ENCODE measurements at regions not wholly inside any gene's neighbourhood (a gene's known extent, or its start where the extent isn't known, plus 50 kb on each side); places are given as distances from the start of the nearest gene placed in this dataset.
"Not testable (repeated sequence)": the region's sequence is repeated elsewhere in the genome, so short reads cannot be mapped to it uniquely, and the experiment has no call there.

GRCh38 chr12:17866802-17867201 is 223.2 kb downstream of the RERGL start:
- Histone ChIP-seq H2BK120ac (ENCODE audit: low read depth, low read length, poor library complexity, severe bottlenecking) (no peak overlapping the region), H2BK15ac (ENCODE audit: low read depth, low read length) (no peak overlapping the region), H3K14ac (ENCODE audit: insufficient read depth, low read length) (no peak overlapping the region), H3K23ac (ENCODE audit: insufficient read length, low read depth, low read length) (no peak overlapping the region), H3T11ph (ENCODE audit: low read length) (no peak overlapping the region), H3K18ac (ENCODE audit: insufficient read length, low read depth, low read length) (no peak overlapping the region), H2BK5ac (ENCODE audit: insufficient read length, low read length) (no peak overlapping the region), H3K9me3 (ENCODE audit: control insufficient read depth, low read depth, low read length) (no peaks in the 10 kb centered on the region), H3K23me2 (ENCODE audit: insufficient read length, low read depth, low read length, poor library complexity, severe bottlenecking) (no peaks in the 10 kb centered on the region), H3K4me2 (ENCODE audit: insufficient read depth, insufficient read length, low read length) (no peak overlapping the region), H3K27me3 (ENCODE audit: insufficient read depth, low read length) (no peaks in the 10 kb centered on the region), H4K8ac (replicated peaks; ENCODE audit: insufficient read length, low read depth, low read length) (no peak overlapping the region), H3K9ac (ENCODE audit: extremely low read depth, insufficient read length, low read length) (no peak overlapping the region), H2BK12ac (ENCODE audit: insufficient read length, low read depth, low read length) (no peak overlapping the region), H3K4me1 (ENCODE audit: insufficient read depth, low read length) (no peaks in the 10 kb centered on the region), H4K20me1 (ENCODE audit: control insufficient read depth, insufficient read depth, insufficient read length) (no peaks in the 10 kb centered on the region), H4K5ac (ENCODE audit: insufficient read length, low read depth, low read length) (no peak overlapping the region), H2BK20ac (ENCODE audit: low read depth, low read length, poor library complexity, severe bottlenecking) (no peak overlapping the region), H3K56ac (ENCODE audit: insufficient read length, low read depth, low read length) (no peak overlapping the region), H2AFZ (ENCODE audit: low read length) (no peak overlapping the region), H3K4ac (ENCODE audit: low read depth, low read length) (no peak overlapping the region), H3K27ac (ENCODE audit: insufficient read length, low read depth, low read length) (no peak overlapping the region), H3K79me2 (ENCODE audit: insufficient read depth, low read length) (no peaks in the 10 kb centered on the region), H4K91ac (ENCODE audit: insufficient read length, low read depth, low read length) (no peak overlapping the region), H2AK5ac (ENCODE audit: insufficient read length, low read length) (no peak overlapping the region), H3K79me1 (ENCODE audit: insufficient read depth, low read depth, low read length, poor library complexity, severe bottlenecking) (no peaks in the 10 kb centered on the region)
- WGBS (ENCODE audit: extremely low coverage, insufficient read length, low lambda C conversion rate): no CpG with 5 or more reads among the region's 2 CpGs
- no peaks in the 10 kb centered on the region; a peak in 1 of 7 replicates for H3K36me3 Mint-ChIP-seq (ENCODE audit: insufficient read depth in 1 of 3, low read depth in 3 of 3)
- H3K4me3 Mint-ChIP-seq: no peak overlapping the region
- H3K9me3 Mint-ChIP-seq: peaks cover 3 to 5% of the 10 kb centered on the region in 2 experiments; a peak in 4 of 5 replicates
- no peak for DNase-seq
- no peak for TF ChIP-seq CTCF (conservative IDR thresholded peaks at IDR 0.05)
- peaks cover 3% of the 10 kb centered on the region for H3K27me3 Mint-ChIP-seq (ENCODE audit: low read depth)
- H3K27ac Mint-ChIP-seq: no peak overlapping the region
- H3K4me1 Mint-ChIP-seq: no peaks in the 10 kb centered on the region

- H4K8ac ChIP-seq (replicated peaks; ENCODE audit: insufficient read length, low read depth, low read length); H2BK5ac ChIP-seq (ENCODE audit: insufficient read length, low read length); H2BK12ac ChIP-seq (ENCODE audit: insufficient read length, low read depth, low read length); H2AK5ac ChIP-seq (ENCODE audit: insufficient read length, low read length); H3K79me1 ChIP-seq (ENCODE audit: insufficient read depth, low read depth, low read length, poor library complexity, severe bottlenecking); H3K23me2 ChIP-seq (ENCODE audit: insufficient read length, low read depth, low read length, poor library complexity, severe bottlenecking); H3K4me2 ChIP-seq (ENCODE audit: insufficient read depth, insufficient read length, low read length); H4K20me1 ChIP-seq (ENCODE audit: control insufficient read depth, insufficient read depth, insufficient read length); H3K56ac ChIP-seq (ENCODE audit: insufficient read length, low read depth, low read length); H3K23ac ChIP-seq (ENCODE audit: insufficient read length, low read depth, low read length); H3K4me1 Mint-ChIP-seq; H3K27ac Mint-ChIP-seq; H2BK15ac ChIP-seq (ENCODE audit: low read depth, low read length); H4K91ac ChIP-seq (ENCODE audit: insufficient read length, low read depth, low read length); H3K9me3 ChIP-seq (ENCODE audit: control insufficient read depth, low read depth, low read length); H3K27me3 Mint-ChIP-seq (ENCODE audit: low read depth); H3K4me3 Mint-ChIP-seq; H3K27me3 ChIP-seq (ENCODE audit: insufficient read depth, low read length); H3K14ac ChIP-seq (ENCODE audit: insufficient read depth, low read length); H3K4me1 ChIP-seq (ENCODE audit: insufficient read depth, low read length); H2AFZ ChIP-seq (ENCODE audit: low read length); H2BK120ac ChIP-seq (ENCODE audit: low read depth, low read length, poor library complexity, severe bottlenecking); H3K9ac ChIP-seq (ENCODE audit: extremely low read depth, insufficient read length, low read length); H3K27ac ChIP-seq (ENCODE audit: insufficient read length, low read depth, low read length); H3K4ac ChIP-seq (ENCODE audit: low read depth, low read length); H3K79me2 ChIP-seq (ENCODE audit: insufficient read depth, low read length); H3K18ac ChIP-seq (ENCODE audit: insufficient read length, low read depth, low read length); H4K5ac ChIP-seq (ENCODE audit: insufficient read length, low read depth, low read length); DNase-seq; H3K36me3 Mint-ChIP-seq (ENCODE audit: insufficient read depth in 1 of 3, low read depth in 3 of 3); H3T11ph ChIP-seq (ENCODE audit: low read length); H2BK20ac ChIP-seq (ENCODE audit: low read depth, low read length, poor library complexity, severe bottlenecking): not testable (repeated sequence)
- H3K9me3 Mint-ChIP-seq: peaks cover 3 to 15% of the 10 kb centered on the region in 2 experiments; a peak in 3 of 5 replicates
- WGBS (ENCODE audit: extremely low coverage, insufficient read length, low lambda C conversion rate): no CpG with 5 or more reads among the region's 24 CpGs
These were observed 234.4 kb downstream of the RERGL start for GRCh38 chr12:17855548-17855947.
